Stomach smooth muscle (tissue), 2 donors: ENCODE measurements at regions not wholly inside any gene's neighbourhood (a gene's known extent, or its start where the extent isn't known, plus 50 kb on each side); places are given as distances from the start of the nearest gene placed in this dataset.
"Not testable (repeated sequence)": the region's sequence is repeated elsewhere in the genome, so short reads cannot be mapped to it uniquely, and the experiment has no call there.

Experiments
- H3K27ac ChIP-seq: one replicate; pipeline ENCODE4 v1.7.0; 2013; ENCODE audit warnings: mild to moderate bottlenecking, low read length, inconsistent platforms
- H3K27me3 ChIP-seq, 2 donors: one replicate each; pipeline ENCODE4 v1.7.0; 2013; ENCODE audit warnings: low read length in 2 of 2; ENCODE audit not compliant: insufficient read depth in 2 of 2, control insufficient read depth in 1 of 2
- H3K36me3 ChIP-seq, 2 donors: one replicate each; pipeline ENCODE4 v1.7.0; 2013; ENCODE audit warnings: low read length in 2 of 2; ENCODE audit not compliant: control insufficient read depth in 2 of 2, insufficient read depth in 2 of 2
- H3K4me1 ChIP-seq: one replicate; pipeline ENCODE4 v1.7.0; 2013; ENCODE audit warnings: low read length; ENCODE audit not compliant: control insufficient read depth, insufficient read depth
- H3K4me3 ChIP-seq, 2 donors: one replicate each; pipeline ENCODE4 v1.7.0; 2013; ENCODE audit warnings: low read length in 2 of 2
- H3K9ac ChIP-seq, 2 donors: one replicate each; pipeline ENCODE4 v1.7.0; 2013; ENCODE audit warnings: low read length in 2 of 2, mild to moderate bottlenecking in 1 of 2
- H3K9me3 ChIP-seq, 2 donors: one replicate each; pipeline ENCODE4 v1.7.0; 2013; ENCODE audit warnings: low read length in 2 of 2; ENCODE audit not compliant: control insufficient read depth in 2 of 2
- donor health status: healthy.
- donor health status: Pancreatic carcinoma.

GRCh38 chr3:64792445-64792844 lies 104.6 kb upstream of the ADAMTS9 start:
- Histone ChIP-seq H3K9me3 (no peaks in the 10 kb centered on the region), H3K36me3 (peaks cover 0 to 5% of the 10 kb centered on the region in 2 donors), H3K27me3 (no peaks in the 10 kb centered on the region), H3K4me3 (no peak overlapping the region), H3K9ac (no peak overlapping the region), H3K27ac (no peak overlapping the region), H3K4me1 (no peaks in the 10 kb centered on the region)

GRCh38 chr3:64789111-64789510 lies 101.3 kb upstream of the ADAMTS9 start:
- Histone ChIP-seq H3K4me1 (no peaks in the 10 kb centered on the region), H3K9me3 (no peaks in the 10 kb centered on the region), H3K4me3 (no peak overlapping the region), H3K27ac (no peak overlapping the region), H3K36me3 (peaks cover 0 to 5% of the 10 kb centered on the region in 2 donors), H3K27me3 (no peaks in the 10 kb centered on the region), H3K9ac (no peak overlapping the region)

- Histone ChIP-seq H3K4me1 (no peaks in the 10 kb centered on the region), H3K27ac (no peak overlapping the region), H3K36me3 (no peaks in the 10 kb centered on the region), H3K9me3 (no peaks in the 10 kb centered on the region), H3K27me3 (no peaks in the 10 kb centered on the region), H3K9ac (no peak overlapping the region), H3K4me3 (no peak overlapping the region)
Observed at GRCh38 chr3:64783200-64783599, 95.4 kb upstream of the ADAMTS9 start.

GRCh38 chr3:64780923-64781322 lies 93.1 kb upstream of the ADAMTS9 start:
- H3K27ac ChIP-seq, H3K27me3 ChIP-seq, H3K9me3 ChIP-seq, H3K4me3 ChIP-seq, H3K36me3 ChIP-seq, H3K4me1 ChIP-seq, H3K9ac ChIP-seq: not testable (repeated sequence)

GRCh38 chr3:64773137-64773536 lies 85.3 kb upstream of the ADAMTS9 start:
- Histone ChIP-seq H3K9me3 (no peaks in the 10 kb centered on the region), H3K4me1 (peaks cover 2% of the 10 kb centered on the region), H3K27ac (no peak overlapping the region), H3K27me3 (no peaks in the 10 kb centered on the region), H3K36me3 (peaks cover 0 to 5% of the 10 kb centered on the region in 2 donors), H3K9ac (no peak overlapping the region), H3K4me3 (no peak overlapping the region)

- Histone ChIP-seq H3K4me3 (no peak overlapping the region), H3K27ac (no peak overlapping the region), H3K9ac (no peak overlapping the region)
Observed at GRCh38 chr3:64766440-64766839, 78.6 kb upstream of the ADAMTS9 start.

GRCh38 chr3:64765947-64766346 lies 78.1 kb upstream of the ADAMTS9 start:
- Histone ChIP-seq H3K9me3 (no peaks in the 10 kb centered on the region), H3K27me3 (no peaks in the 10 kb centered on the region), H3K27ac (no peak overlapping the region), H3K9ac (no peak overlapping the region), H3K4me3 (no peak overlapping the region), H3K4me1 (peaks cover 9% of the 10 kb centered on the region), H3K36me3 (peaks cover 0 to 5% of the 10 kb centered on the region in 2 donors)

More at GRCh38 chr3:64766440-64766839, 78.6 kb upstream of the ADAMTS9 start:
- Histone ChIP-seq H3K27me3 (no peaks in the 10 kb centered on the region), H3K36me3 (peaks cover 0 to 5% of the 10 kb centered on the region in 2 donors), H3K9me3 (no peaks in the 10 kb centered on the region), H3K4me1 (peaks cover 6% of the 10 kb centered on the region)

- H3K27ac ChIP-seq: no peak overlapping the region
Observed at GRCh38 chr3:64764386-64764929, 76.7 kb upstream of the ADAMTS9 start.

GRCh38 chr3:64763980-64764379 lies 76.2 kb upstream of the ADAMTS9 start:
- H3K27ac ChIP-seq: no peak overlapping the region
- peaks cover 0 to 2% of the 10 kb centered on the region in 2 donors for H3K36me3 ChIP-seq
- H3K4me1 ChIP-seq: peaks cover 16% of the 10 kb centered on the region
- H3K27me3 ChIP-seq: no peaks in the 10 kb centered on the region
- no peak overlapping the region for H3K4me3 ChIP-seq
- H3K9ac ChIP-seq: no peak overlapping the region
- no peaks in the 10 kb centered on the region for H3K9me3 ChIP-seq

More at GRCh38 chr3:64764386-64764929, 76.7 kb upstream of the ADAMTS9 start:
- peaks cover 0 to 4% of the 10 kb centered on the region in 2 donors for H3K36me3 ChIP-seq
- no peaks in the 10 kb centered on the region for H3K27me3 ChIP-seq
- no peak overlapping the region for H3K4me3 ChIP-seq
- H3K9ac ChIP-seq: no peak overlapping the region
- peaks cover 16% of the 10 kb centered on the region for H3K4me1 ChIP-seq
- H3K9me3 ChIP-seq: no peaks in the 10 kb centered on the region

- Histone ChIP-seq H3K4me3 (no peak overlapping the region), H3K9ac (no peak overlapping the region), H3K27ac (no peak overlapping the region), H3K9me3 (no peaks in the 10 kb centered on the region), H3K4me1 (peaks cover 16% of the 10 kb centered on the region), H3K36me3 (no peaks in the 10 kb centered on the region), H3K27me3 (no peaks in the 10 kb centered on the region)
Observed at GRCh38 chr3:64761729-64762128, 73.9 kb upstream of the ADAMTS9 start.

GRCh38 chr3:64760258-64760657 lies 72.5 kb upstream of the ADAMTS9 start:
- H3K36me3 ChIP-seq: no peaks in the 10 kb centered on the region
- no peaks in the 10 kb centered on the region for H3K9me3 ChIP-seq
- H3K27me3 ChIP-seq: no peaks in the 10 kb centered on the region
- H3K4me1 ChIP-seq: peaks cover 21% of the 10 kb centered on the region
- no peak overlapping the region for H3K9ac ChIP-seq
- H3K4me3 ChIP-seq: no peak overlapping the region
- H3K27ac ChIP-seq: no peak overlapping the region
